ENCODE measurements at regions not wholly inside any gene's neighbourhood (a gene's known extent, or its start where the extent isn't known, plus 50 kb on each side); places are given as distances from the start of the nearest gene placed in this dataset.

GRCh38 chr3:182165234-182165633 is 453.5 kb downstream of the SOX2 start:
- H2BK5ac ChIP-seq (ENCODE audit: low read depth, low read length, poor library complexity, severe bottlenecking), result no peak overlapping the region
- H2BK20ac ChIP-seq (ENCODE audit: low read depth, low read length), result no peak overlapping the region
- H3K9ac ChIP-seq (ENCODE audit: low read depth, low read length), result no peak overlapping the region
- no peak overlapping the region for H3K4me2 ChIP-seq (ENCODE audit: low read depth, low read length)
- ChIA-PET CTCF (no interaction called here), POLR2A (ENCODE audit: unreplicated experiment) (no interaction called here)
- DNase-seq, result no peak
- H2AK9ac ChIP-seq (replicated peaks; ENCODE audit: low read depth, low read length, poor library complexity), result no peak overlapping the region
- H3K27me3 ChIP-seq (ENCODE audit: control insufficient read depth, insufficient read depth, low read length), result no peaks in the 10 kb centered on the region
- intact Hi-C loops (cut with micrococcal nuclease) (no loop called here), dilution Hi-C loops (cut with HindIII; ENCODE audit: low sequenced_read_pairs, unreplicated experiment) (no loop called here), in situ Hi-C loops (cut with MboI; ENCODE audit: low sequenced_read_pairs) (no loop called here)
- H4K91ac ChIP-seq (ENCODE audit: insufficient read depth, low read depth, low read length), result no peak overlapping the region
- H2BK15ac ChIP-seq (ENCODE audit: low read depth, low read length), result no peak overlapping the region
- no peaks in the 10 kb centered on the region for H3K9me1 ChIP-seq (ENCODE audit: insufficient read depth, low read length)
- H3K18ac ChIP-seq (ENCODE audit: low read depth, low read length), result no peak overlapping the region
- WGBS, 2 experiments (ENCODE audit: extremely low coverage in 2 of 2, insufficient read length in 1 of 2), result 60% methylated on average over 1 of the region's 4 CpGs; no CpG with 5 or more reads in 1 of the 2 experiments
- H2AFZ ChIP-seq (replicated peaks; ENCODE audit: low read length, poor library complexity), result no peak overlapping the region
- no peak overlapping the region for H3K56ac ChIP-seq (ENCODE audit: extremely low read depth, insufficient read depth, low read length)
- H3K27ac ChIP-seq (ENCODE audit: insufficient read depth, low read length), result no peak overlapping the region
- H4K5ac ChIP-seq (ENCODE audit: low read depth, low read length), result no peak overlapping the region
- no peaks in the 10 kb centered on the region for H3K4me1 ChIP-seq (ENCODE audit: control insufficient read depth, insufficient read depth, low read length)
- H4K8ac ChIP-seq (ENCODE audit: low read depth in 2 of 2, low read length in 2 of 2), result no peak overlapping the region
- no peak overlapping the region for H2BK120ac ChIP-seq (ENCODE audit: low read depth, low read length)
- no peak overlapping the region for H3K4me3 ChIP-seq (ENCODE audit: insufficient read depth, low read depth, low read length)
- no peak for ATAC-seq (ENCODE audit: low read depth)
- H2AK5ac ChIP-seq (ENCODE audit: low read depth, low read length), result no peak overlapping the region
- H4K20me1 ChIP-seq (ENCODE audit: insufficient read depth, low read length), result no peaks in the 10 kb centered on the region
- no TSS peak for BruUV-seq (replicated peaks)
- H3K79me1 ChIP-seq (ENCODE audit: low read depth in 1 of 2, low read length in 2 of 2), result no peaks in the 10 kb centered on the region
- peaks cover 10% of the 10 kb centered on the region for H3K9me3 ChIP-seq (ENCODE audit: control insufficient read depth, insufficient read depth, low read length)
- no peak overlapping the region for H3K4ac ChIP-seq (ENCODE audit: low read depth, low read length)
- no peaks in the 10 kb centered on the region for H3K36me3 ChIP-seq (ENCODE audit: control insufficient read depth, insufficient read depth, low read length)
- no peak overlapping the region for H3K14ac ChIP-seq (replicated peaks; ENCODE audit: low read depth, low read length)
- H3K23ac ChIP-seq (ENCODE audit: low read depth, low read length), result no peak overlapping the region
- TF ChIP-seq RFX5 (IDR thresholded peaks at IDR 0.05; ENCODE audit: low read depth, low read length), result no peak
- TF ChIP-seq CHD1 (IDR thresholded peaks at IDR 0.05; ENCODE audit: low read depth, low read length), result no peak
- no peak for TF ChIP-seq SMC3 (IDR thresholded peaks at IDR 0.05; ENCODE audit: low read depth, low read length)
- no peak for TF ChIP-seq NFE2L2 (IDR thresholded peaks at IDR 0.05; ENCODE audit: low read depth, low read length)
- TF ChIP-seq CTCF (conservative IDR thresholded peaks at IDR 0.05; ENCODE audit: low read depth, low read length), result no peak
- TF ChIP-seq USF2 (IDR thresholded peaks at IDR 0.05; ENCODE audit: low read depth, low read length), result no peak
- TF ChIP-seq MXI1 (IDR thresholded peaks at IDR 0.05; ENCODE audit: borderline replicate concordance, low read depth, low read length), result no peak
- TF ChIP-seq FOS (IDR thresholded peaks at IDR 0.05; ENCODE audit: low read depth, low read length), result no peak
- TF ChIP-seq CEBPB (IDR thresholded peaks at IDR 0.05; ENCODE audit: low read depth, low read length), result no peak
- TF ChIP-seq BHLHE40 (IDR thresholded peaks at IDR 0.05; ENCODE audit: low read depth, low read length), result no peak
- no peak for TF ChIP-seq ELK1 (IDR thresholded peaks at IDR 0.05; ENCODE audit: borderline replicate concordance, low read depth, low read length)
- TF ChIP-seq POLR2A (IDR thresholded peaks at IDR 0.05; ENCODE audit: low read depth, low read length), result no peak
- TF ChIP-seq MAFK (IDR thresholded peaks at IDR 0.05; ENCODE audit: low read depth, low read length), result no peak
- no peak for TF ChIP-seq RAD21 (IDR thresholded peaks at IDR 0.05; ENCODE audit: low read length)
- no peak for TF ChIP-seq RCOR1 (IDR thresholded peaks at IDR 0.05; ENCODE audit: insufficient replicate concordance, low read length)
- no peak for TF ChIP-seq MAZ (IDR thresholded peaks at IDR 0.05; ENCODE audit: borderline replicate concordance, low read depth, low read length)
